ENCODE measurements at regions not wholly inside any gene's neighbourhood (a gene's known extent, or its start where the extent isn't known, plus 50 kb on each side); places are given as distances from the start of the nearest gene placed in this dataset.

DNA sequence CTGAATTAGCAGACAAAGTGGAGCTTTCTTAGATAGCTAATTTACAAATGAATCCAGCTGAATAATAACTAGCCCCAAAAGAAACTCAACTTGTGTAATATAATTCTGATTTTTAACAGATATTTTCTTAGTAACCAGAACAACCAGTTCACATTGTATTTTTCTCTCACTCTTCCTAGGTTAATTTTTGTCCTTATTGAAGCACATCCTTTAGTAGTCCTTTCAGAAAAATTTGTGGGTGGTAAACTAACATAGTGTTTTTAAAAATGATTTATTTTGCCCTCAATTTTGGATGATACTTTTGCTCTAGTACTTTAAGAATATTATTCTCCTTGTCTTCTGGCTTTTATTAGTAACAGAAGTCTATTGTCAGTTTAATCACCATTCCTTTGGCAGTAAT is 190.6 kb upstream of the SLC39A10 start:
- H3K4me2 ChIP-seq (ENCODE audit: low read depth, low read length): no peak overlapping the region
- H3K27ac ChIP-seq (ENCODE audit: extremely low read length, insufficient read depth, low read length): no peak overlapping the region
- H3K27me3 ChIP-seq (ENCODE audit: control insufficient read depth in 1 of 2, insufficient read depth in 2 of 2, low read length in 2 of 2): no peaks in the 10 kb centered on the region; a peak in 1 of 5 replicates
- ChIA-PET CTCF (ENCODE audit: low intra/inter-chr PET ratio, low total read pairs) (no interaction called here), POLR2A (no interaction called here)
- ATAC-seq (no peak), DNase-seq (ENCODE audit: low spot score) (no peak), FAIRE-seq (no peak)
- BruUV-seq (replicated peaks): no TSS peak
- no peaks in the 10 kb centered on the region for H3K36me3 ChIP-seq (replicated peaks in 1 of 2; ENCODE audit: control insufficient read depth in 1 of 2, insufficient read depth in 2 of 2, low read length in 2 of 2)
- H3K4me3 ChIP-seq (replicated peaks in 1 of 3; ENCODE audit: insufficient read depth in 1 of 3, low read depth in 2 of 3, low read length in 3 of 3): no peak overlapping the region
- intact Hi-C loops (cut with micrococcal nuclease; ENCODE audit: unreplicated experiment): no loop called here
- in situ Hi-C loops (cut with HindIII; ENCODE audit: extremely low pct_ligation_motif_present, low pct_unique_long_range_greater_than_20kb): no loop called here
- H3K4me1 ChIP-seq (ENCODE audit: insufficient read depth, low read length): no peaks in the 10 kb centered on the region
- H4K20me1 ChIP-seq (ENCODE audit: insufficient read depth, low read length): no peaks in the 10 kb centered on the region
- H2AFZ ChIP-seq (ENCODE audit: low read length): no peak overlapping the region
- no peak overlapping the region for H3K9ac ChIP-seq (ENCODE audit: insufficient read depth, low read depth, low read length)
- H3K9me3 ChIP-seq (ENCODE audit: low read length): no peaks in the 10 kb centered on the region
- no peaks in the 10 kb centered on the region for H3K79me2 ChIP-seq (ENCODE audit: insufficient read depth, low read length)
- no peak for TF ChIP-seq ISX (CRISPR knock-in tag; conservative IDR thresholded peaks at IDR 0.05)
- no peak for TF ChIP-seq MAFF (IDR thresholded peaks at IDR 0.05; ENCODE audit: low read depth, low read length)
- no peak for TF ChIP-seq ZFP37 (CRISPR knock-in tag; IDR thresholded peaks at IDR 0.05; ENCODE audit: borderline replicate concordance)
- TF ChIP-seq, protein P1, sequence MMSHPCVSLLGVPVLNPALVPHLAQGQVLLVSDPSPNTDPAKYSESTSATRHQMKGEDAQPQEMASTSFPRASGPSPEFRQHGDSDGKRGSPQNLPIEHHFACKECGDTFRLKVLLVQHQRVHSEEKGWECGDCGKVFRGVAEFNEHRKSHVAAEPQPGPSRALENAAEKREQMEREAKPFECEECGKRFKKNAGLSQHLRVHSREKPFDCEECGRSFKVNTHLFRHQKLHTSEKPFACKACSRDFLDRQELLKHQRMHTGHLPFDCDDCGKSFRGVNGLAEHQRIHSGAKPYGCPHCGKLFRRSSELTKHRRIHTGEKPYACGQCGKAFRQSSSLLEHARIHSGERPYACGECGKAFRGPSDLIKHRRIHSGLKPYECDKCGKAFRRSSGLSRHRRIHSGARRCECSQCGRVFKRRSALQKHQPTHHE (CRISPR knock-in tag; IDR thresholded peaks at IDR 0.05; ENCODE audit: borderline replicate concordance): no peak
- TF ChIP-seq ARNT2 (CRISPR knock-in tag; IDR thresholded peaks at IDR 0.05; ENCODE audit: low read depth): no peak
- no peak for TF ChIP-seq RAD51 (IDR thresholded peaks at IDR 0.05; ENCODE audit: borderline replicate concordance)
- TF ChIP-seq, protein P2, sequence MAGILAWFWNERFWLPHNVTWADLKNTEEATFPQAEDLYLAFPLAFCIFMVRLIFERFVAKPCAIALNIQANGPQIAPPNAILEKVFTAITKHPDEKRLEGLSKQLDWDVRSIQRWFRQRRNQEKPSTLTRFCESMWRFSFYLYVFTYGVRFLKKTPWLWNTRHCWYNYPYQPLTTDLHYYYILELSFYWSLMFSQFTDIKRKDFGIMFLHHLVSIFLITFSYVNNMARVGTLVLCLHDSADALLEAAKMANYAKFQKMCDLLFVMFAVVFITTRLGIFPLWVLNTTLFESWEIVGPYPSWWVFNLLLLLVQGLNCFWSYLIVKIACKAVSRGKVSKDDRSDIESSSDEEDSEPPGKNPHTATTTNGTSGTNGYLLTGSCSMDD (CRISPR knock-in tag; IDR thresholded peaks at IDR 0.05): no peak
- no peak for TF ChIP-seq ZNF629 (CRISPR knock-in tag; conservative IDR thresholded peaks at IDR 0.05)
- TF ChIP-seq MEF2D (CRISPR knock-in tag; IDR thresholded peaks at IDR 0.05): no peak
- no peak for TF ChIP-seq ZNF232 (CRISPR knock-in tag; IDR thresholded peaks at IDR 0.05; ENCODE audit: borderline replicate concordance)
- TF ChIP-seq ZNF235 (CRISPR knock-in tag; IDR thresholded peaks at IDR 0.05; ENCODE audit: borderline replicate concordance): no peak
- no peak for TF ChIP-seq ZNF484 (CRISPR knock-in tag; IDR thresholded peaks at IDR 0.05; ENCODE audit: borderline replicate concordance, low read depth)
- TF ChIP-seq, protein P3, sequence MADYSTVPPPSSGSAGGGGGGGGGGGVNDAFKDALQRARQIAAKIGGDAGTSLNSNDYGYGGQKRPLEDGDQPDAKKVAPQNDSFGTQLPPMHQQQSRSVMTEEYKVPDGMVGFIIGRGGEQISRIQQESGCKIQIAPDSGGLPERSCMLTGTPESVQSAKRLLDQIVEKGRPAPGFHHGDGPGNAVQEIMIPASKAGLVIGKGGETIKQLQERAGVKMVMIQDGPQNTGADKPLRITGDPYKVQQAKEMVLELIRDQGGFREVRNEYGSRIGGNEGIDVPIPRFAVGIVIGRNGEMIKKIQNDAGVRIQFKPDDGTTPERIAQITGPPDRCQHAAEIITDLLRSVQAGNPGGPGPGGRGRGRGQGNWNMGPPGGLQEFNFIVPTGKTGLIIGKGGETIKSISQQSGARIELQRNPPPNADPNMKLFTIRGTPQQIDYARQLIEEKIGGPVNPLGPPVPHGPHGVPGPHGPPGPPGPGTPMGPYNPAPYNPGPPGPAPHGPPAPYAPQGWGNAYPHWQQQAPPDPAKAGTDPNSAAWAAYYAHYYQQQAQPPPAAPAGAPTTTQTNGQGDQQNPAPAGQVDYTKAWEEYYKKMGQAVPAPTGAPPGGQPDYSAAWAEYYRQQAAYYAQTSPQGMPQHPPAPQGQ (CRISPR knock-in tag; IDR thresholded peaks at IDR 0.05; ENCODE audit: borderline replicate concordance): no peak
